ENCODE measurements at regions not wholly inside any gene's neighbourhood (a gene's known extent, or its start where the extent isn't known, plus 50 kb on each side); places are given as distances from the start of the nearest gene placed in this dataset.

- TF ChIP-seq CTCF (IDR thresholded peaks at IDR 0.05; ENCODE audit: low read depth, low read length) = no peak
- no peak for TF ChIP-seq EZH2phosphoT487 (IDR thresholded peaks at IDR 0.05; ENCODE audit: low read depth)
These were observed 94.4 kb downstream of the FAM217A start for GRCh38 chr6:3984494-3984893.

Measured in OCI-LY3 (cell line).